ENCODE measurements at regions not wholly inside any gene's neighbourhood (a gene's known extent, or its start where the extent isn't known, plus 50 kb on each side); places are given as distances from the start of the nearest gene placed in this dataset.

DNA sequence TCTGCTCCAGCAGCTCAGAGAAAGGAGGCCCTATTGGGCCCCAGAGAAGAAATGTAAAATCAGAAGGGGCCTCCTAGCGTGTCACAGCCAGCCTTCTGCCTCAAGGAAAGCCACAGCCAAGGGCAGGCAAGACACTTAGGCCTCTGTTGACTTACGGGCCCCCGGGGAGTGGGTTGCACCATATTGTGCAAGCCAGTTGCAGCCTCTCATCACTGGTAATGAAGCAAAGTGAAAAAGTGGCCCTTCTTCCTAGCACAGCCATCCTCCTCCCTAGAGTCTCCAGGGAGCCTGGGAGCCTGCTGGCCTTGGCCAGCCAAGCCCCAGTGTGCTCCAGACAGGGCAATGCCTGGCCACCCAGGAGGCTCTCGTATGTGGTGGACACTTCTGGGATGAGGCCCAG, 56.2 kb upstream of the GDF10 start:
- TF ChIP-seq, protein P1, sequence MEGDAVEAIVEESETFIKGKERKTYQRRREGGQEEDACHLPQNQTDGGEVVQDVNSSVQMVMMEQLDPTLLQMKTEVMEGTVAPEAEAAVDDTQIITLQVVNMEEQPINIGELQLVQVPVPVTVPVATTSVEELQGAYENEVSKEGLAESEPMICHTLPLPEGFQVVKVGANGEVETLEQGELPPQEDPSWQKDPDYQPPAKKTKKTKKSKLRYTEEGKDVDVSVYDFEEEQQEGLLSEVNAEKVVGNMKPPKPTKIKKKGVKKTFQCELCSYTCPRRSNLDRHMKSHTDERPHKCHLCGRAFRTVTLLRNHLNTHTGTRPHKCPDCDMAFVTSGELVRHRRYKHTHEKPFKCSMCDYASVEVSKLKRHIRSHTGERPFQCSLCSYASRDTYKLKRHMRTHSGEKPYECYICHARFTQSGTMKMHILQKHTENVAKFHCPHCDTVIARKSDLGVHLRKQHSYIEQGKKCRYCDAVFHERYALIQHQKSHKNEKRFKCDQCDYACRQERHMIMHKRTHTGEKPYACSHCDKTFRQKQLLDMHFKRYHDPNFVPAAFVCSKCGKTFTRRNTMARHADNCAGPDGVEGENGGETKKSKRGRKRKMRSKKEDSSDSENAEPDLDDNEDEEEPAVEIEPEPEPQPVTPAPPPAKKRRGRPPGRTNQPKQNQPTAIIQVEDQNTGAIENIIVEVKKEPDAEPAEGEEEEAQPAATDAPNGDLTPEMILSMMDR (IDR thresholded peaks at IDR 0.05), result no peak
- no peak for TF ChIP-seq POLR2A (IDR thresholded peaks at IDR 0.05)

Measured in thyroid gland (tissue), 4 donors.